SK-N-SH (cell line): ENCODE measurements at regions not wholly inside any gene's neighbourhood (a gene's known extent, or its start where the extent isn't known, plus 50 kb on each side); places are given as distances from the start of the nearest gene placed in this dataset.

Experiments used
- CTCF ChIA-PET: fragments of 300-600, 350-600 bp; formaldehyde crosslinking; extraction: SDS; loops from one replicate; lab custom pipeline; 2021; lab: Yijun Ruan, JAX
- POLR2A ChIA-PET: fragments of 350-600 bp; sonication (Branson Sonifier 250); formaldehyde crosslinking; extraction: SDS; loops from one replicate; lab custom pipeline; 2020; ENCODE audit warnings: antibody characterized with exemption, inconsistent platforms; lab: Yijun Ruan, JAX
- DNase-seq: peaks from one replicate; pipeline ENCODE4 v3.0.0; 2012
- H2AFZ ChIP-seq: fragments of 200-600 bp; sonication (generic); 2 replicates; pipeline ENCODE4 v1.8.1; 2016; ENCODE audit warnings: antibody characterized with exemption, mild to moderate bottlenecking, low read depth
- H3F3A ChIP-seq: fragments of 200-600 bp; sonication (generic); replicated peaks from 2 replicates; pipeline ENCODE3; 2016; ENCODE audit warnings: antibody characterized with exemption, mild to moderate bottlenecking; ENCODE audit not compliant: insufficient read depth
- H3K27ac ChIP-seq, 2 experiments: fragments of 200-500 bp in 1 of 2; fragments of 200-600 bp in 1 of 2; sonication (Bioruptor generic) in 1 of 2; sonication (generic), shearing (Covaris generic) in 1 of 2; 2 replicates each; pipeline versions ENCODE4 v1.5.1 to v1.6.1; 2014 to 2016; ENCODE audit warnings: low read depth in 2 of 2, inconsistent platforms in 1 of 2, low read length in 1 of 2, mild to moderate bottlenecking in 1 of 2, mixed read lengths in 1 of 2
- H3K27me3 ChIP-seq: fragments of 200-600 bp; sonication (generic), shearing (Covaris generic); 2 replicates; pipeline ENCODE4 v1.6.1; 2016; ENCODE audit warnings: mixed run types; ENCODE audit not compliant: insufficient read depth
- H3K36me3 ChIP-seq, 2 experiments: fragments of 200-500 bp in 1 of 2; fragments of 200-600 bp in 1 of 2; sonication (Bioruptor generic) in 1 of 2; sonication (generic) in 1 of 2; replicated peaks in 1 of 2; 2 replicates each; pipeline versions ENCODE3 to v1.5.1; 2014 to 2016; ENCODE audit warnings: low read length in 1 of 2, mild to moderate bottlenecking in 1 of 2; ENCODE audit not compliant: insufficient read depth in 2 of 2, control insufficient read depth in 1 of 2
- H3K4me1 ChIP-seq, 2 experiments: fragments of 200-500 bp in 1 of 2; fragments of 200-600 bp in 1 of 2; sonication (Bioruptor generic) in 1 of 2; sonication (generic), shearing (Covaris generic) in 1 of 2; 2 replicates each; pipeline versions ENCODE4 v1.5.1 to v1.6.1; 2014 to 2016; ENCODE audit warnings: low read depth in 1 of 2, low read length in 1 of 2, mixed run types in 1 of 2; ENCODE audit not compliant: insufficient read depth in 2 of 2, control insufficient read depth in 1 of 2
- H3K4me2 ChIP-seq: fragments of 200-600 bp; sonication (generic), shearing (Covaris generic); 2 replicates; pipeline ENCODE4 v1.6.1; 2017; ENCODE audit warnings: mixed run types
- H3K4me3 ChIP-seq, 2 experiments: fragments of 200-500 bp in 1 of 2; fragments of 200-600 bp in 1 of 2; sonication (Bioruptor generic) in 1 of 2; sonication (generic), shearing (Covaris generic) in 1 of 2; 2 replicates each; pipeline versions ENCODE4 v1.5.1 to v1.8.1; 2014 to 2016; ENCODE audit warnings: low read depth in 2 of 2, inconsistent platforms in 1 of 2, low read length in 1 of 2, mild to moderate bottlenecking in 1 of 2, mixed read lengths in 1 of 2, moderate library complexity in 1 of 2
- H3K79me2 ChIP-seq: fragments of 200-600 bp; sonication (generic); 2 replicates; pipeline ENCODE4 v1.8.1; 2017; ENCODE audit warnings: mild to moderate bottlenecking; ENCODE audit not compliant: insufficient read depth
- H3K9ac ChIP-seq: fragments of 200-600 bp; sonication (generic); 2 replicates; pipeline ENCODE4 v1.6.1; 2017; ENCODE audit warnings: mixed run types
- H3K9me2 ChIP-seq: fragments of 200-600 bp; sonication (generic); 2 replicates; pipeline ENCODE4 v1.6.1; 2017; ENCODE audit warnings: mixed run types
- H3K9me3 ChIP-seq: fragments of 200-600 bp; sonication (generic); 2 replicates; pipeline ENCODE4 v1.6.1; 2017; ENCODE audit warnings: mixed run types, mild to moderate bottlenecking, moderate library complexity
- H4K20me1 ChIP-seq: fragments of 200-600 bp; sonication (generic); 2 replicates; pipeline ENCODE4 v1.6.1; 2017; ENCODE audit warnings: mild to moderate bottlenecking, mixed run types; ENCODE audit not compliant: insufficient read depth
- CHD2 ChIP-seq: fragments of 150-350 bp; IDR thresholded peaks from 2 replicates; pipeline ENCODE4 v1.6.1; 2018; ENCODE audit warnings: low read length; ENCODE audit not compliant: partially characterized antibody
- CTCF ChIP-seq: fragments of 200-600 bp; sonication (generic); IDR thresholded peaks from 2 replicates; pipeline ENCODE4 v1.6.1; 2017; ENCODE audit warnings: antibody characterized with exemption, mild to moderate bottlenecking, moderate library complexity
- FOXM1 ChIP-seq: IDR thresholded peaks from 2 replicates; pipeline ENCODE4 v1.4.0; 2012; ENCODE audit warnings: low read depth, mild to moderate bottlenecking
- MXI1 ChIP-seq: IDR thresholded peaks from 2 replicates; pipeline ENCODE4 v1.6.1; 2012; ENCODE audit warnings: mild to moderate bottlenecking, low read depth, low read length, improper control_type of control experiment
- PBX3 ChIP-seq: IDR thresholded peaks from 2 replicates; pipeline ENCODE4; 2012
- RXRA ChIP-seq: IDR thresholded peaks from 2 replicates; pipeline ENCODE4 v1.4.0; 2012; ENCODE audit warnings: low read depth, mild to moderate bottlenecking, borderline replicate concordance
- USF2 ChIP-seq: fragments of 150-350 bp; IDR thresholded peaks from 2 replicates; pipeline ENCODE4 v1.6.1; 2017; ENCODE audit warnings: antibody characterized with exemption, low read length, low read depth, borderline replicate concordance
- ZBTB33 ChIP-seq: IDR thresholded peaks from 2 replicates; pipeline ENCODE4 v1.4.0; 2012; ENCODE audit warnings: low read depth, borderline replicate concordance
- WGBS: methylation state at CpG from one replicate; pipeline ENCODE4 v1.1.6; 2017; ENCODE audit warnings: low lambda C conversion rate; 5-methylcytosine and 5-hydroxymethylcytosine counted together

- TF ChIP-seq PBX3 = no peak
- TF ChIP-seq MXI1 = no peak
- TF ChIP-seq FOXM1 = no peak
Measured at GRCh38 chr5:167845952-167846351, 445.5 kb upstream of the WWC1 start (continued).

- TF ChIP-seq USF2 (no peak), ZBTB33 (no peak), RXRA (no peak), CHD2 (no peak), CTCF (no peak)
- Histone ChIP-seq H3K27me3 (no peaks in the 10 kb centered on the region), H4K20me1 (no peaks in the 10 kb centered on the region), H3F3A (no peaks in the 10 kb centered on the region), H3K4me2 (no peak overlapping the region), H3K36me3 (no peaks in the 10 kb centered on the region), H3K9ac (no peak overlapping the region), H3K27ac (no peak overlapping the region), H3K9me3 (no peaks in the 10 kb centered on the region), H3K4me3 (no peak overlapping the region), H3K79me2 (no peaks in the 10 kb centered on the region), H3K4me1 (no peaks in the 10 kb centered on the region; a peak in 1 of 4 replicates), H3K9me2 (no peaks in the 10 kb centered on the region), H2AFZ (no peak overlapping the region)
- 19% methylated on average over 4 of the region's 4 CpGs for WGBS
- ChIA-PET POLR2A (no interaction called here), CTCF (interaction anchor here (0.6 to 1.7 kb wide), 2 partner anchors 127 to 156 kb away, joined by 3 to 5 read pairs; no protein-coding TSS in a partner anchor)
- no peak for DNase-seq
Measured at GRCh38 chr5:167849874-167850273, 441.6 kb upstream of the WWC1 start.

GRCh38 chr5:167850911-167851310, 440.5 kb upstream of the WWC1 start:
- Histone ChIP-seq H3K9me3 (no peaks in the 10 kb centered on the region), H3K4me1 (no peaks in the 10 kb centered on the region; a peak in 1 of 4 replicates), H3K9me2 (no peaks in the 10 kb centered on the region), H3K36me3 (no peaks in the 10 kb centered on the region), H3K4me3 (no peak overlapping the region), H4K20me1 (no peaks in the 10 kb centered on the region), H2AFZ (no peak overlapping the region), H3K9ac (no peak overlapping the region), H3K79me2 (no peaks in the 10 kb centered on the region), H3K27ac (no peak overlapping the region), H3K27me3 (no peaks in the 10 kb centered on the region), H3F3A (no peaks in the 10 kb centered on the region), H3K4me2 (no peak overlapping the region)
- POLR2A ChIA-PET = no interaction called here
- no peak for DNase-seq
- TF ChIP-seq FOXM1 = no peak
- 50% methylated on average over 2 of the region's 2 CpGs for WGBS
- CTCF ChIA-PET = interaction anchor here (0.6 to 1.7 kb wide), 3 partner anchors 11 to 199 kb away, joined by 3 to 5 read pairs (median 3); no protein-coding TSS in a partner anchor
